GM19455 (cell line): ENCODE measurements at regions not wholly inside any gene's neighbourhood (a gene's known extent, or its start where the extent isn't known, plus 50 kb on each side); places are given as distances from the start of the nearest gene placed in this dataset.

Experiments used
- ATAC-seq: cut with Tn5 transposase; IDR thresholded peaks from one replicate; pipeline ENCODE4 v1.9.1; 2021; ENCODE audit not compliant: unreplicated experiment

- no peak for ATAC-seq
Observed at GRCh38 chr3:188088948-188089685, 64.8 kb upstream of the LPP start.

GRCh38 chr3:188090620-188091309 lies 63.2 kb upstream of the LPP start:
- no peak for ATAC-seq

GRCh38 chr3:188091746-188092145 lies 62.2 kb upstream of the LPP start:
- ATAC-seq: no peak

GRCh38 chr3:188092648-188093047 lies 61.3 kb upstream of the LPP start:
- no peak for ATAC-seq

GRCh38 chr3:188095431-188095830 lies 58.5 kb upstream of the LPP start:
- ATAC-seq: no peak

GRCh38 chr3:188097791-188098190 lies 56.2 kb upstream of the LPP start:
- no peak for ATAC-seq

GRCh38 chr3:188099907-188100306 lies 54.0 kb upstream of the LPP start:
- ATAC-seq: no peak

- ATAC-seq: no peak
Observed at GRCh38 chr3:188102861-188103547, 51.0 kb upstream of the LPP start.

GRCh38 chr3:188104050-188104449 lies 49.9 kb upstream of the LPP start:
- no peak for ATAC-seq
